Pancreas (tissue), 10 donors: ENCODE measurements at regions not wholly inside any gene's neighbourhood (a gene's known extent, or its start where the extent isn't known, plus 50 kb on each side); places are given as distances from the start of the nearest gene placed in this dataset.

Experiments
- ATAC-seq, 4 donors: fragments of 200-7000 bp; cut with Tn5 transposase; one replicate each; pipeline versions ENCODE4 v1.8.0 to v1.9.1; 2020; ENCODE audit warnings: mild to moderate bottlenecking in 4 of 4, moderate library complexity in 4 of 4
- DNase-seq, 6 donors: peaks; one replicate each; pipeline ENCODE4 v3.0.0-alpha.2; 2020
- FAIRE-seq: peaks from 2 replicates; lab custom pipeline; 2012; peaks lifted over from hg19 to GRCh38; lab: Jason Lieb, UNC
- H3K27ac ChIP-seq, 4 donors: fragments of 200-600 bp; sonication (generic); 1 replicate in 3 of 4; 2 replicates in 1 of 4; pipeline versions ENCODE4 v1.5.0 to v1.8.0; 2020
- H3K27me3 ChIP-seq, 4 donors: fragments of 200-600 bp; one replicate each; pipeline ENCODE4 v1.8.0; 2021
- H3K36me3 ChIP-seq, 3 donors: fragments of 200-600 bp; sonication (generic) in 1 of 3; one replicate each; pipeline versions ENCODE4 v1.5.0 to v1.8.0; 2020 to 2021
- H3K4me1 ChIP-seq, 3 donors: fragments of 200-600 bp; one replicate each; pipeline ENCODE4 v1.8.0; 2021
- H3K4me3 ChIP-seq, 4 donors: fragments of 200-600 bp; sonication (generic) in 2 of 4; one replicate each; pipeline versions ENCODE4 v1.5.0 to v1.8.0; 2020 to 2021
- H3K9me3 ChIP-seq, 4 donors: fragments of 200-600 bp; one replicate each; pipeline ENCODE4 v1.8.0; 2021
- CTCF ChIP-seq, 4 donors: fragments of 200-600 bp; sonication (generic) in 3 of 4; IDR thresholded peaks; one replicate each; pipeline versions ENCODE4 v1.5.0 to v1.8.0; 2021; ENCODE audit warnings: antibody characterized with exemption in 4 of 4
- WGBS, 2 donors: extraction: QIAGEN DNeasy Blood & Tissue Kit; methylation state at CpG; one replicate each; pipeline ENCODE4 v1.1.7; 2013; 5-methylcytosine and 5-hydroxymethylcytosine counted together
- intact Hi-C, 3 donors: fragments of 100-400 bp; cut with DNase I; formaldehyde crosslinking; loops; one replicate each; pipeline versions ENCODE4 v1.11.1 to v1.14.2; 2022
- donor health status: healthy with polysubstance abuse.
- donor health status: DM: no; HTN: no; CAD: no; lungs with moderate emphysema.
- donor health status: DM: no; HTN: no; CAD: no.
- donor health status: control.
- donor health status: control.
- donor health status: Bipolar disorder and iron deficiency.
- donor health status: DM: yes; HTN: yes; CAD: no.
- donor health status: DM: no; HTN: no; CAD: no.
- donor health status: DM: no; HTN: no; CAD: no.
- donor health status: DM: yes; HTN: yes; CAD: no.

DNA sequence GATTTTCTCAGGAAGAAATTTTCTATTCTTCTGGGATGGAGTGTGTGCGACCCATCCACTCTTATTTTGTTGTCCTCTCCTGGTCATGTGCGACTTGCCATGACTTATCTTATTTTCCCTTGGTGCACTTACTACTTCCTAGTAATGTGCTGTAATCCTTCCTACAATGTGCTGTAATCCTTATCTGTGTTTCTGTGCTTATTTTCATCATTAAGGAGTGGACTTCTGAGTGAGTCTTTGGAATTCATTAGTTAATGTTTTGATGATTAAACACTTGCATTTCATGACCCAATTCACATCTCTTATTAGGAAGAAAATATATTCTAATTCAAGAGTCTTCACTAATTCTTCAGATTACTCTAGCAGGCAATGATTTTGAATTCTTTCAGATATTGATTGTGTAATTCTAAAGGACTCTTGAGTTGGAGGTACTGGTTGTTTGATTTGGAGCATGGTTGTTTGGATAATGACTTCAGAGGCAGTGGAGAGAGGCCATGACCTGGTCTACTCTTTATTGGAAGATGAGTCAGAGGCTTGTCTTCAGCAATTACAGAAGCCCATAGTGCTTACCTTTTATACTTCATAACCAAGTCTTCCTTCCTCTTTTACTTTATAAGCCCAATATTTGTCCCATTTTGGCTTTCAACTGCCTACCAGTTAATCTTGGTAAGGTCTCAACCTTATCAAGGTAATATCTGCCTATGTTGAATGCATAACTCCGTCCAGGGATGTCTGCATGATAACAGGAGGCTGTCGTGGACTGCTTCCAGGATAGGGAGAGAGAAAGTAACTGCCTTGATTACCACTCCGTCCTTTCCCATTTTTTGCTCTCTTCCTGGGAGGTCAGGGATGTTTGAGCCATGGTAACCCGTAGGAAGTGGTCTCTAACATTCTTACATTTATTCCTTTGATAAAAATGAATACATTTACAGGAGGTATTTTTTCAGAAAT lies 278.3 kb upstream of the SP8 start:
- TF ChIP-seq CTCF (IDR thresholded peaks at IDR 0.05), result no peak
- peaks cover 0 to 3% (median 0%) of the 10 kb centered on the region in 4 donors for H3K27me3 ChIP-seq
- H3K36me3 ChIP-seq, result no peaks in the 10 kb centered on the region
- H3K27ac ChIP-seq, result no peak overlapping the region
- intact Hi-C loops, result no loop called here
- WGBS, 2 donors, result 54 to 64% methylated on average over 6 of the region's 6 CpGs
- FAIRE-seq, result no peak
- no peaks in the 10 kb centered on the region for H3K9me3 ChIP-seq
- no peaks in the 10 kb centered on the region for H3K4me1 ChIP-seq
- no peak overlapping the region for H3K4me3 ChIP-seq
- no peak for ATAC-seq
- DNase-seq, result no peak

GRCh38 chr7:21066221-21066620 lies 279.5 kb upstream of the SP8 start:
- WGBS, 2 donors, result 64 to 73% methylated on average over 4 of the region's 4 CpGs
- Histone ChIP-seq H3K36me3 (no peaks in the 10 kb centered on the region), H3K4me3 (no peak overlapping the region), H3K27ac (no peak overlapping the region), H3K9me3 (no peaks in the 10 kb centered on the region), H3K27me3 (peaks cover 0 to 3% (median 0%) of the 10 kb centered on the region in 4 donors), H3K4me1 (no peaks in the 10 kb centered on the region)
- FAIRE-seq (no peak), ATAC-seq (no peak), DNase-seq (no peak)
- intact Hi-C loops, result no loop called here
- no peak for TF ChIP-seq CTCF (IDR thresholded peaks at IDR 0.05)

DNA sequence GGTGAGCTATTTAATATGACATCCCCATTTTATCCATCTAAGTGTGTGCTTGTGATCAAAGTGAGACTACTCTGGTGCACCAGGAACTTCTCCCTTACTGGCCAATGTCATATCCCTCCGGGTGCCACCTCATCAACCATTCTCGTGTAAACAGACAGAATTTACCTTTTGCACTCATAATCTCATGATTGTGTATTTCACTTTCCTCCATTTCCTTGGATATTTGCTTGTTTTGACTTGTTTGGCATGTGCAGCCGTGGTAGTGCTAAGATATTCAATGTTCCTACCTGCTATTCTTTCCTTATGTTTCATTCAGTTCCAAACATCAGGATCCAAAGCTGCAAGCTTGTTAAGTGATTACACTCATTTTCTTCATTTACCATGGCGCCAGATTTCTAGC lies 280.5 kb upstream of the SP8 start:
- Histone ChIP-seq H3K4me1 (no peaks in the 10 kb centered on the region), H3K36me3 (no peaks in the 10 kb centered on the region), H3K27me3 (peaks cover 0 to 3% (median 0%) of the 10 kb centered on the region in 4 donors), H3K4me3 (no peak overlapping the region), H3K9me3 (no peaks in the 10 kb centered on the region), H3K27ac (no peak overlapping the region)
- no peak for TF ChIP-seq CTCF (IDR thresholded peaks at IDR 0.05)
- no peak for ATAC-seq
- no peak for DNase-seq
- WGBS, 2 donors, result 55 to 63% methylated on average over 4 of the region's 4 CpGs
- intact Hi-C loops, result no loop called here
- FAIRE-seq, result no peak

- no peak for TF ChIP-seq CTCF (IDR thresholded peaks at IDR 0.05)
- DNase-seq, result no peak
- WGBS, 2 donors, result 78 to 79% methylated on average over 1 of the region's 1 CpG
- intact Hi-C loops, result no loop called here
- ATAC-seq, result no peak
- Histone ChIP-seq H3K4me3 (no peak overlapping the region), H3K27ac (no peak overlapping the region), H3K4me1 (no peaks in the 10 kb centered on the region), H3K27me3 (no peaks in the 10 kb centered on the region), H3K36me3 (no peaks in the 10 kb centered on the region), H3K9me3 (no peaks in the 10 kb centered on the region)
- FAIRE-seq, result no peak
These were observed 283.9 kb upstream of the SP8 start for GRCh38 chr7:21070571-21071090.
